ENCODE measurements at regions not wholly inside any gene's neighbourhood (a gene's known extent, or its start where the extent isn't known, plus 50 kb on each side); places are given as distances from the start of the nearest gene placed in this dataset.
"Not testable (repeated sequence)": the region's sequence is repeated elsewhere in the genome, so short reads cannot be mapped to it uniquely, and the experiment has no call there.

DNA sequence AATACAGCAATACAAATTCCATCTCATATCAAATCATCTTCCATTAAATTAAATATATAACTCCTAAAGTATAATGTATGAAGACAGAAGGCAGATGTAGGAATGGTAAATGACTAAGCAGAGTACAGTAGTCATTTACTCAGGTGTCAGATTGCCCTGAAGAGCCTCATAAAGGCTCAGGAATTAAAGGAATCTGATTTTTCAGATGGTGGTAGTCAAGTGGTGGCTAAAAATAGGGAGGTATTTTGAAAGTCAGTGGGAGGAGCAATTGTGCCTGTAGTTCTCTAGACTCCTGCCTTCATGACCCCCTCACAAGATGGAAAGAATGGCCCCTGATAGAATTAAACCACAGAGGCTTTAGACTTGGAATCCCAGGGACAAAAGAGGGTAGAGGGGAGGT is 142.7 kb upstream of the SYNPR start:
- H3K27me3 Mint-ChIP-seq, result no peaks in the 10 kb centered on the region
- peaks cover 3 to 5% of the 10 kb centered on the region in 2 donors for H3K9me3 Mint-ChIP-seq
- ATAC-seq (replicated peaks) (no peak), DNase-seq (no peak)
- H3K27ac Mint-ChIP-seq, result no peak overlapping the region
- peaks cover 0 to 3% of the 10 kb centered on the region in 2 donors for H3K36me3 Mint-ChIP-seq
- H3K4me1 Mint-ChIP-seq, result no peaks in the 10 kb centered on the region
- H3K4me3 Mint-ChIP-seq, result no peak overlapping the region

DNA sequence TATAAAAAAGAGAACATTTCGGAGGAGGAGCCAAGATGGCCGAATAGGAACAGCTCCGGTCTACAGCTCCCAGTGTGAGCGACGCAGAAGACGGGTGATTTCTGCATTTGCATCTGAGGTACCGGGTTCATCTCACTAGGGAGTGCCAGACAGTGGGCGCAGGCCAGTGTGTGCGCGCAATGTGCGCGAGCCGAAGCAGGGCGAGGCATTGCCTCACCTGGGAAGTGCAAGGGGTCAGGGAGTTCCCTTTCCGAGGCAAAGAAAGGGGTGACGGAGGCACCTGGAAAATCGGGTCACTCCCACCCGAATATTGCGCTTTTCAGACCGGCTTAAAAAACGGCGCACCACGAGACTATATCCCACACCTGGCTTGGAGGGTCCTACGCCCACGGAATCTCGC is 141.9 kb upstream of the SYNPR start:
- H3K36me3 Mint-ChIP-seq; DNase-seq; H3K27ac Mint-ChIP-seq; H3K9me3 Mint-ChIP-seq; H3K4me1 Mint-ChIP-seq; H3K27me3 Mint-ChIP-seq; H3K4me3 Mint-ChIP-seq; ATAC-seq (replicated peaks): not testable (repeated sequence)

DNA sequence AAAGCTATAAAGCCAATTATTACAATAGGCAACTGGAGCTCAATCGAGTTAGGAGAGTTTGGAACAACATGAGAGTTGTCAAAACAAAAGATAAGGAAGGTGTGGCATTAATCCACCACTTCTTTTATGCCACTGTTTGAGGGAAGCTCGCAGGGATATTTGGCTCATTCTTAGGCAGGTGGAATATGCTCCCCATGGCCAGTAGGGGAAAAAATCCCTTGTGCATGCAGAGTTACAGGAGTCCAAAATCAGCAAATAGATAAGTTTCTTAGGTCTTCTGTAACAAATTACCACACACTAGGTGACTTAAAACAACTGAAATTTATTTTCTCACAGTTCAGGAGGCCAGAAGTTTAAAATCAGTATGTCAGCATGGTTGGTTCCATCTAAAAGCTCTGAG is 135.4 kb upstream of the SYNPR start:
- Mint-ChIP-seq H3K27ac (no peak overlapping the region), H3K36me3 (no peaks in the 10 kb centered on the region), H3K9me3 (peaks cover 0 to 6% of the 10 kb centered on the region in 2 donors), H3K4me1 (no peaks in the 10 kb centered on the region), H3K4me3 (no peak overlapping the region), H3K27me3 (no peaks in the 10 kb centered on the region)
- no peak for ATAC-seq (replicated peaks)
- DNase-seq, result no peak

DNA sequence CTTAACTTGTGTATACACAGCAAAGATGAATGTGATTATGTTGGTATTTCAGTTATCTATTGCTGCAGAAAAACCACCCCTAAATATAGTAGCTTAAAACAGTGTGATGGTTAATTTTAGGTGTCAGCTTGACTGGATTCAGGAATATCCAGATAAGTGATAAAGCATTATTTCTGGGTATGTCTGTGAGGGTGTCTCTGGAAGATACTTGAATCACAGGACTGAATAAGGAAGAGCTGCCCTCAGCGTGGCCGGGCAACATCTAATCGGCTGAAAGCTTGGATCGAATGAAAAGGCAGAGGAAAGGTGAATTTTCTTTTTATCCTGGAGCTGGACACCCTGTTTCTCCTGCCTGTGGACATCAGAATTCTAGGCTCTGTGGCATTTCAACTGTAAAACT is 132.0 kb upstream of the SYNPR start:
- H3K27me3 Mint-ChIP-seq, result no peaks in the 10 kb centered on the region
- H3K36me3 Mint-ChIP-seq, result no peaks in the 10 kb centered on the region
- ATAC-seq (replicated peaks), result no peak

DNA sequence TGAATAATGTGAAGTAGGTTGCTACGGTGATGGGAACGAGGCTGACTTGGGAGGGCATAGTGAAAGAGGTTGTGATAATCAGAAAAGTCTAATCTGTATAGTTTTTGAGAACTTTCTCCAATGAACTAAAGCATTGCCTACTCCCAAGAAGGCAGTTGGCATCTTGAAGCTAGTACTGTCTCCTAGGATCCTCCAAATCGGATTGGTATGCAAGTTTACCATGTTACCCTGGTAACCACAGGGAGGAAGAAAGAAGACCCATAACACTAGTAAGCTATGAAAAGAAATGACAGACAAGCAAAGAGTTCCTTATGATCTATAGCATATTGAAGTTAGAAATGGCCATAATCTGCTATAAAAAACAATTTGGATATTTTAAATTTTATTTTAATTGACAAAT is 127.2 kb upstream of the SYNPR start:
- DNase-seq (no peak), ATAC-seq (replicated peaks) (no peak)
- no peak overlapping the region for H3K27ac Mint-ChIP-seq
- H3K4me1 Mint-ChIP-seq, result no peaks in the 10 kb centered on the region
- no peaks in the 10 kb centered on the region for H3K36me3 Mint-ChIP-seq
- no peaks in the 10 kb centered on the region for H3K27me3 Mint-ChIP-seq
- peaks cover 0 to 2% of the 10 kb centered on the region in 2 donors for H3K9me3 Mint-ChIP-seq
- H3K4me3 Mint-ChIP-seq, result no peak overlapping the region

More for the DNA sequence above, 132.0 kb upstream of the SYNPR start:
- no peak overlapping the region for H3K27ac Mint-ChIP-seq
- DNase-seq, result no peak
- no peaks in the 10 kb centered on the region for H3K4me1 Mint-ChIP-seq
- no peak overlapping the region for H3K4me3 Mint-ChIP-seq
- peaks cover 0 to 5% of the 10 kb centered on the region in 2 donors for H3K9me3 Mint-ChIP-seq

DNA sequence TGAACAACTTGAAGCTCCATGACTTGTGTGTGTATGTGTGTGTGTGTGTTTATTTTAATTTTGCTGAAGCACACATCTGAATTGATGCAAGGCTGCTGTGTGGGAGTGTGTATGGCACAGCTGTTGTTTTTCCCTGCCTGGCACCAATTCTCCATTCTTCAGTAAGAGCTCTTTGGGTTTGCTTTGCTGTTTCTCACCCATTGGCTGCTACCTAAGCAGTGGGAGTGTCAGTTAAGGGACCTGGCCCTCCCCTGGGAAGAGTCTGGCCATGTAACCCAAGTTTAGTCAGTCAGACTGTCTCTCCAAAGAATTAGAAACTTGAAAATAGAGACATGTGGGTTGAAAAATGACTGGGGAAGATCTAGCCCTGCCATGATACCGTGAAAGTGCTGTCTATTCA is 126.2 kb upstream of the SYNPR start:
- H3K4me3 Mint-ChIP-seq, result no peak overlapping the region
- no peak overlapping the region for H3K27ac Mint-ChIP-seq
- no peaks in the 10 kb centered on the region for H3K36me3 Mint-ChIP-seq
- H3K27me3 Mint-ChIP-seq, result no peaks in the 10 kb centered on the region
- ATAC-seq (replicated peaks), result no peak
- DNase-seq, result no peak
- peaks cover 3 to 5% of the 10 kb centered on the region in 2 donors for H3K9me3 Mint-ChIP-seq
- H3K4me1 Mint-ChIP-seq, result no peaks in the 10 kb centered on the region

DNA sequence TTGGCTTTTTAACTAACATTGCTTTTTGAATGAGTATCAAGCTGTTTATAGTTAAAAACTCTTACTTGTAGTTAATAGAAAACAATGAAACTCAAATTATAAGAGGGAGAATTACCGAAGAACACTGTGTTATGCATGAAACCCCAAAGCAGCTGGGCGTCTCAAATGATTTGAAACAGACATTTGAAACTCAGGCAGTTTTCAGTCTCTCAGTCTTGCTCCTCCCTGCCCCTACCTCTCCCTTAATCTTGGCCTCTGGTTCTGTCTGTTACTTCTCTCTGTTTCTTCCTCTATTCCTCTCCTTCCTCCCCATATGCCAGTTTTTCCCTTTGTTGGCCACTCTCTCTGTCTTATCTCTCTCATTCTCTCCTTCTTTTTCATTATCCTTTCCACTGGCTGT is 118.3 kb upstream of the SYNPR start:
- no peak overlapping the region for H3K4me3 Mint-ChIP-seq
- peaks cover 3 to 6% of the 10 kb centered on the region in 2 donors for H3K9me3 Mint-ChIP-seq
- H3K27me3 Mint-ChIP-seq, result no peaks in the 10 kb centered on the region
- no peaks in the 10 kb centered on the region for H3K36me3 Mint-ChIP-seq
- no peaks in the 10 kb centered on the region for H3K4me1 Mint-ChIP-seq
- DNase-seq (no peak), ATAC-seq (replicated peaks) (no peak)
- H3K27ac Mint-ChIP-seq, result no peak overlapping the region

DNA sequence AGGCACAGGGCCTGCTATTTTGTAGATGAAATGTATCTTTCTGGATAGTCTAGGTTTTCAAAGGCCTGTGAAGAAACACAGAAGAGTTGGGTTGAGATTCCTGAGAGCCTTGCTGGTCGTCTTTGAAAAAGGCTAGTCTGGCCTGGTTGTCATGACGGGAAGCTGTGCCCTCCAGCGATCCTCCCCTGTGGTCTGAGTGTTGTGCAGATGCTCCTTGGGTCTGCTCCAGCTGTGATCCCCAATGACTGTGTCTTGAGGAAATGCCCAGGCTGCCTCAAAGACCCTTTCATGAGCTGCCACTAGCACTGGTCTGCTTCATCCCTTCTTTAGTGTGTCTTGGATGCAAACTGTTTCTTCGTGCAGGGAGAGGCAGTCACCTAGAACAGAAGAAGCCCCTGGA is 111.0 kb upstream of the SYNPR start:
- no peaks in the 10 kb centered on the region for H3K27me3 Mint-ChIP-seq
- peaks cover 0 to 4% of the 10 kb centered on the region in 2 donors for H3K9me3 Mint-ChIP-seq
- no peak for DNase-seq
- H3K36me3 Mint-ChIP-seq, result no peaks in the 10 kb centered on the region
- no peak overlapping the region for H3K27ac Mint-ChIP-seq
- H3K4me1 Mint-ChIP-seq, result no peaks in the 10 kb centered on the region
- no peak overlapping the region for H3K4me3 Mint-ChIP-seq
- no peak for ATAC-seq (replicated peaks)

DNA sequence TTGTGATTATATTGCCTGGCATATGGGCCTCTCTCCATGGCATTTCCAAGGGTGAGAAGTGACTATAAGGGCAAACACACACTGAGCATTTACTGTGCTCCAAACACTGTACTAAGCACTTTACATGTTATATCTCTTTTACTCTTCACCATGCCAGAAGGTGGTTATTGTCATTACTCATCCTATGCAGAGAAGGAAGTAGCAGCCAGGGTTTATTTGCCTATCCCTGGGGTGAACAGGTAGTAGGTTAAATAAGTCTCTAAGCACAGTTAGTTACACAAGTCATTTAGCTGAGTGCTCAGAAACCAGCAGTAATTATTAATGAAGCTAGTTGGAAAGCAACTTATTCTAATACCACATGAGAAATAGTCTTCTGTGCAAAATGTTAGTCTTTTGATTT is 109.9 kb upstream of the SYNPR start:
- no peak overlapping the region for H3K4me3 Mint-ChIP-seq
- H3K36me3 Mint-ChIP-seq, result no peaks in the 10 kb centered on the region
- no peaks in the 10 kb centered on the region for H3K4me1 Mint-ChIP-seq
- no peak overlapping the region for H3K27ac Mint-ChIP-seq
- no peaks in the 10 kb centered on the region for H3K27me3 Mint-ChIP-seq
- H3K9me3 Mint-ChIP-seq, result peaks cover 0 to 2% of the 10 kb centered on the region in 2 donors
- DNase-seq, result no peak
- no peak for ATAC-seq (replicated peaks)

DNA sequence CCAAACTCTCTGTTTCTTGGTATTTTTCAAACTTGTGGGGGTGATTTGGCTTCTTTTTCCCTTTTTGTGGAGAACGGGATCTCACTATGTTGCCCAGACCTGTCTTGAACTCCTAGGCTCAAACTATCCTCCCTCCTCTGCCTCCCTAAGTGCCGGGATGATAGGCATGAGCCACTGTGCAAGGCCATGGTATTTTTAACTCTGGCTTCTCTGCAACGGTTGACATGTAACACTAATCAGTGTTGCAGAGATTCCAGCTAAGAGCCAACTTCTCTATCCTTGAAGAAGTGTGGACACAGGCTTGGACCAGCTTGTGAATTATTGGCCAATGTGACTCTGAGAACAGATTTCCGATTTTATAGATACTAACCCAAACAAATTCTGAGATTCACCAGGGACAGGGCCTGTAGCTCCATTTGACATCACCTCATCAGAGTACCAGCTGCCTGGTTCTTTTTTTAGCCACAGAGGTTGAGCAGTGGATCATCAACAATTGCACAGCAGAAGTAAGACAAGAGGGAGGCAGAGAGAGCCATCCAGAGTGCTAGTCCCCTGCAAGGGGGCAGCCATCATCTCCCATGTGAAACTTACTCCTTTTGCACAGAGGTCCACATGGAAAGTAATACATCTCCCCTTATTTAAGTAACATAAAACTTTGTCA is 98.1 kb upstream of the SYNPR start:
- DNase-seq (no peak), ATAC-seq (replicated peaks) (no peak)
- Mint-ChIP-seq H3K4me3 (no peak overlapping the region), H3K27ac (no peak overlapping the region), H3K27me3 (no peaks in the 10 kb centered on the region), H3K4me1 (no peaks in the 10 kb centered on the region), H3K9me3 (peaks cover 6 to 18% of the 10 kb centered on the region in 2 donors), H3K36me3 (no peaks in the 10 kb centered on the region)

DNA sequence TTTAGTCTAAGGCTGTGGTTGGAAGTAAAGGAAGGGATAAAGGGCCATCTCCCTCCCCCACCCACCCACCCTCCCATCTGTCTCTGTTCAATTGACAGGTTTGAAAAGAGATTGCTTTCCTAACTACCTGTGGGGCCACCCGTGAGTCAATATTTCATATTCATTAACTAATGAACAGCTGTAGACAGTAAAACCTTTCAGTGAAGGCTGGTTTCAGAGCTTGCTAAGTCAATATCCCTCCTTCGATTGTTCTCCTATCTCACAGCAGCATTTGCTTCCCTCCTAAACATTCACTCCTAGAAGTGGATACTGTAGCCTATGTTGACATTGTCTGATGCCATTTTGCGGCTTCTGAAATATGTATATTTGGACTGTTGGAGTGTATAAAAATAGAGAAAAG is 85.9 kb upstream of the SYNPR start:
- Mint-ChIP-seq H3K4me3 (no peak overlapping the region), H3K36me3 (no peaks in the 10 kb centered on the region), H3K27me3 (no peaks in the 10 kb centered on the region), H3K27ac (no peak overlapping the region), H3K4me1 (no peaks in the 10 kb centered on the region), H3K9me3 (peaks cover 0 to 4% of the 10 kb centered on the region in 2 donors)
- ATAC-seq (replicated peaks), result no peak
- no peak for DNase-seq

DNA sequence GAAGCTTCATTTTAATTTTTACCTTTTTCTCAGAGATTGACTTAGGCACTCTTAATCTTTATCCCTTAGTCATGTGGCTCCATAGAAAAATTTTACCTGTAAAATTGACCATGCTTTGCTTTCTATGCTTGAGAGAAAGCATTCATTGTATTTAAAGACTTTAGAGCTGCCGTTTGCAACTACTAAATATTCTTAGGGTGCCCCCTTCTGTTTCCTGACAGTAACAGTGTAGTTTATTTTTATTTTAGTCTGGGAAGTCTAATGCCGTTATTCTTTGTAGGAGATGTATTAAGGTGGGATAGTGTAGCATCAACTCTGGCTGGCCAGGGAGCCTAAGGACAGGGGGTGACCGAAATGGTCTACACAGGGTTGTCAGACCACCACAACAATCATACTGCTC is 84.5 kb upstream of the SYNPR start:
- Mint-ChIP-seq H3K4me3 (no peak overlapping the region), H3K4me1 (no peaks in the 10 kb centered on the region), H3K27ac (no peak overlapping the region), H3K9me3 (peaks cover 0 to 4% of the 10 kb centered on the region in 2 donors), H3K36me3 (no peaks in the 10 kb centered on the region), H3K27me3 (no peaks in the 10 kb centered on the region)
- DNase-seq (no peak), ATAC-seq (replicated peaks) (no peak)

DNA sequence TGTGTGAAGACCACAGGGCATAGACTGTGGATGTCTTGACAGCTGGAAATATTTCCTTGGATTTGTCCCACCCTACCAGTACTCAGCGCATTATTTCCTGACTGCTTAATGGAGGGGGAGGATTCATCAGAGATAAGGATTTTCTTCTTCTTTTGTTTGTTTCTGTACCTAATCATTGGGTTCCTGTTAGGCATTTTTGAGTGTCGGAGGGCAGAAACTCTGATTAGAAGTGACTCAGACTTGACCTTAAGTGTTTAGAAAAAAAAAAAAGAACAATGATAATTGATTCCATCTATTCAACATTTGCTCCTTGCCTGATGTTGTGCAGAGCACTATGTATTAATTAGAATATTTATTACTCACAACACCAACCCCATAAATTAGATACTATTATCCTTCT is 78.5 kb upstream of the SYNPR start:
- H3K36me3 Mint-ChIP-seq, result no peaks in the 10 kb centered on the region

DNA sequence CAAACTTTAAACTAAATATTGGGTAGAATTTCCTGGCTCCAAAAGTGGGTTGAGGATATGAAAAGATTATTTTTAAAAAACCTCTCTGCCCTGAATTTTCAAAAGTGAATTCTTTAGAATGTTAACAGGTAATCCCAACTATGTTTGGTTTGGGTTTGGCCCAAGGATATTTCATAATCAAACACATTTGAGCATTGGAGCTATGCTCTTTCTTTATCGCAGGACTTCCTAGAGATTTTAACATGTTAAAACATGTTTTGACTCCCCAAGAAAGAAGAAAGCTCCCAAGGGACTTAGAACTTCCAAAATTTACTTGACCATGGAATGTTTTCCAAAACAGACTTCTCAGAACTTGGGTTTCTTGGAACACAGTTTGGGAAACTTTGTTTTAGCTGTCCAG is 75.6 kb upstream of the SYNPR start:
- Mint-ChIP-seq H3K9me3 (peaks cover 0 to 2% of the 10 kb centered on the region in 2 donors), H3K4me1 (no peaks in the 10 kb centered on the region), H3K27ac (no peak overlapping the region), H3K4me3 (no peak overlapping the region), H3K27me3 (no peaks in the 10 kb centered on the region), H3K36me3 (no peaks in the 10 kb centered on the region)
- DNase-seq (no peak), ATAC-seq (replicated peaks) (no peak)

More for the DNA sequence above, 78.5 kb upstream of the SYNPR start:
- H3K4me3 Mint-ChIP-seq, result no peak overlapping the region
- no peaks in the 10 kb centered on the region for H3K4me1 Mint-ChIP-seq
- H3K27ac Mint-ChIP-seq, result no peak overlapping the region
- no peaks in the 10 kb centered on the region for H3K27me3 Mint-ChIP-seq
- DNase-seq (no peak), ATAC-seq (replicated peaks) (no peak)
- no peaks in the 10 kb centered on the region for H3K9me3 Mint-ChIP-seq

DNA sequence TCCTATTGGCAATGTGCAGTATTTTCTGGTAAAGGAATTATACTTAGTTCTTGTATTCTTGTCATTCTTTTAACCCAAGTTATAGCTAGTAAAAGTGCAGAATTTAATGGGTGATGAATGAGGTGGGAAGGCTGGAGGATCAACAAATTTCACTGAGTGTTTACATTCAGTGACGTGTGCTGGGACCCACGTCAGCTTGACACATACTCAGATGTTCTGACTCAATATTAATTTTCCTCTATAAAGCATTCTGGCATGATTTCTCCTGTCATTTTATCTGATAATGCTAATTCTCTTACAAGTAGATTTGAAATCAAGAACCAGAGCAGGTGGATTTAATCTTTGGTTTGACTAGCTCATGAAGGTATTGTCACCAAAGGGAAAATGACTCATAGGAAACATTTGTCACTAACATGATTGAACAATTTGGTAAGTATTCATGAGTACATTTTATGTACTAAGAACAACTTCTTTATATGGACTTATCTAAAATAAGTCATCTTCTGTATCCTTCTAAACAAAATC is 71.0 kb upstream of the SYNPR start:
- Mint-ChIP-seq H3K9me3 (peaks cover 0 to 4% of the 10 kb centered on the region in 2 donors), H3K36me3 (no peaks in the 10 kb centered on the region), H3K27ac (no peak overlapping the region), H3K27me3 (no peaks in the 10 kb centered on the region), H3K4me3 (no peak overlapping the region), H3K4me1 (no peaks in the 10 kb centered on the region)
- no peak for ATAC-seq (replicated peaks)
- no peak for DNase-seq

All from stimulated activated naive B cell treated with anti-CD40 and anti-IgM and Interleukin-4, amounts not matched to agents 10 μg/mL and 1 μg/mL and 100 μg/mL, for 72 hours (primary cell).